ENCODE measurements at regions not wholly inside any gene's neighbourhood (a gene's known extent, or its start where the extent isn't known, plus 50 kb on each side); places are given as distances from the start of the nearest gene placed in this dataset.
A peak's percentile ranks its signal among the peaks of the same experiment; 100 is the strongest.

DNA sequence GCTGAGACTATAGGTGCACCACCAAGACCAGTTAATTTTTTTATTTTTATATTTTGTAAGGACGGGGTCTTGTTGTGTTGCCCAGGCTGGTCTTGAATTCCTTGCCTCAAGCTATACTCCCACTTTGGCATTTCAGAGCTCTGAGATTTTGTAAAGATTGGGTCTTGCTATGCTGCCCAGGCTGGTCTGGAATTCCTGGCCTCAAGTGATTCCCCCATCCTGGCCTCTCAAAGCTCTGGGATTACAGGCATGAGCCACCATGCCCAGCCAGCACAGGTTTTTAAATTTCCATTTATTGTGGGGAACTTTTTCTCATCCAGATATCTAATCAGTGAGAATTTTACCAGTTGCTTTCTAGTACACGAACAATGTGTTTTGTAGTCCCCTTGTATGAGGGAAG is 156.1 kb upstream of the VLDLR start:
- DNase-seq = no peak

DNA sequence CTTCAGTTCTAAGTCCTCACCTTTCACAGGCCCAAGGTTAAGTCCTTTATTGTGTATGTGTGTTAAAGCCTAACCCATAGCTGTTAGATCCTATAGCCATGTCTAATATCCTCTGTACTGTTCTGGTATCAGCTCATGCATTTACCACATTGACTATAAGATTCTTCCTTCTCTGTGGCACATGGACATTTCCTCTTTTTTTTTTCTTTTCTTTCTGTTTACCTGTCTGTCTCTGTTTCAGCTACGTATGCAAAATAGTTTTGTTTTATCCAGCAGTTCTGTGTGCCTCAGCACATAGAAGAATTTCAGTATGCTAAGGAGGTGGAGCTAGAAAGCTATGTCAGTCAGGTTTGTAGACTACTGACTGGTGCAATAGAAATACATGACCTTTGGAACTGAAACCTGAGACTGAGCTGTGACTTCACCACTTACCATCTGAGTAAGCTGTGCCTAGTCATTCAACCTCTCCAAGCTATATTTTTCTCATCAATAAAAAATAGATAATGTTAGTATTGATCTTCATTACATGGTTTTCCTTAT is 155.6 kb upstream of the VLDLR start:
- DNase-seq = peak; percentile 33

DNA sequence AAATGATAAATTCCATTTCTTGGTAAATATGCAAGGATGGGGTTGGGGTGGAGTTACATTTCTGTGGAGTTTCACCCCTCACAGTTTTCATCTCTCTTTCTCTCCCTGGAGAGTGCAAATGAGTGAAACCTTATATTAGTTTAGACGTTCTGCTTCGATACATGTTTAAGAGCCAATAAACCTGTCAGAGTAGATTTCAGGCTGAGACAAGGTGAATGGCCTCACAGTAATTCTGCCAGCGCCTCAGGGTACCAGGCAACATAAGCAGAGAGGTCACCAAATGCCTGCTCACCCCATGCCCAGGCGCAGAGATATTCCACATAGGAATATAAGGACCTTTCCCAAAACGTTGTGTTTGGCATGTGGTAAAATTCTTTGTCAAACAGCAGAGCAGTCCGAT is 154.9 kb upstream of the VLDLR start:
- no peak for DNase-seq

DNA sequence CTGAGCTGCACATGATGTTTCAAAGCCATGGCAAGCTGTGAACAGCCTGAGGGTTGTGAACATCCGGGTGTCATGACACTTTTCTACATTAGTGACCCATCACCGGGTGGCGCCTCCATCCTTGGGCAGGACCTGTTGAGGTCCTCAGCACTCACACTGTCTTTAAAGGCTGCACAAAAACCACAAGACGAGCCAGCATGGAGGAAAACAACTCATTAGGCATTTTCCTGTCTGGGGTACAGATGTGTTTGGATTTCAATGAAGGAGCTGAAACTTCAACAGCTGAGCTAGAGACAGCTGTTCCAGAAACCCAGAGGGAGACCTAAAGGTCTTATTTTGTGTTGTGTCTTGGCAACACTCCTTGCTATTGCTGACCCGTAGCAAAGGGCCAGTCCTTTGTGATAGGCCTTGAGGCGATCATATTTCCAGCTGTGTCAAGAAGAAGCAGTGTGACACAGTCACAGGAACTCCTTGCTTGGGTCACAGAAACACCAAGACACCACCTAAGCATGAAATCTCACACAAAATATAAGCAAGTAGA is 151.8 kb upstream of the VLDLR start:
- peak; percentile 25 for DNase-seq

DNA sequence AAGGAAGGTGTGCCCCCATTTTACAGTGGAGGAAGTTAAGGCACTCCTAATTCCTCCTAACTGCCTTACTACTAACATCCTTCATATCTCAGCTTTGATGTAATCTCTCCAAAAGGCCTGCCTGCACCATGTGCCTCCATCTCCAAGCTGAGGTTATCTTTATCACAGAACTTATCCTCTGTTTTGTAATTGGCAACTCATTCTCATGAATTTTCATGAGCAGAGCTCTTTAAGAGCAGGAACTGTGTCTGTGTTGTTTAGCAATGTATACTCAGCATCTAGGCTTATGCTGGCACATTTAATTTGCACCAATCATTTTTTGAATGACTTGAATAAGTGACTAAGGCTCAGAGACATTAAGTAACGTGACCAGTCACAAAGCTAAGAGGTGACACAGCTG is 147.9 kb upstream of the VLDLR start:
- no peak for DNase-seq

DNA sequence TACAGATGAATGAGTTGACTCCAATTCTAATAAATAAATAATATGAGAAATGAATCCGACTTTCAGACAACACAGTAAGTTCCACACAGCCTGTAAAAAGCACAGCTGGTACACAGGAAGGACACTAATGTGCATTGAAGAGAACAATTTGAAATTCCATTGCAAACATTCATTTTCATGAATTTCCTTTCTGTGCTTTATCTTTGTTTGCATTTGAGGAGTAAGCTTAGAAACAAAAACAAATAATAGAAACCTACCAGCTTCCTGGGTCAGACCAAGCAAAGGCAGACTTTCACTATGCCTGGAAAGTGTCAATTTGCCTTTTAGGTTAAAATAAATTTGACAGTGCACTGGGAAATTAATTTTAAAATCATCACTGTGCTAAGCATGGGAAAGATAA is 143.8 kb upstream of the VLDLR start:
- DNase-seq = no peak

DNA sequence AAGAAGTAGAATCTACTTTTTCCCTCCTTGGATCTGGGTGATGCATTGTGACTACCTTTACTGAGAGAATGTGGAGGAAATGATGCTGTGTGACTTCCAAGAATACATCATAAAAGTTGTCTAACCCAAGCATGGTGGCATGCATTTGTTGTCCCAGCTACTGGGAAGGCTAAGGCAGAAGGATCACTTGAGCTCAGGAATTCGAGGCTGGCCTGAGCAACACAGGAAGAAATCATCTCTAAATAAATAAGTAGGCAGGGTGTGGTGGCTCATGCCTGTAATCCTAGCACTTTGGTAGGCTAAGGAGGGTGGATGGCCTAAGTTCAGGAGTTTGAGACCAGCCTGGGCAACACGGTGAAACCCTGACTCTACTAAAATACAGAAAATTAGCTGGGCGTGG is 143.2 kb upstream of the VLDLR start:
- no peak for DNase-seq

DNA sequence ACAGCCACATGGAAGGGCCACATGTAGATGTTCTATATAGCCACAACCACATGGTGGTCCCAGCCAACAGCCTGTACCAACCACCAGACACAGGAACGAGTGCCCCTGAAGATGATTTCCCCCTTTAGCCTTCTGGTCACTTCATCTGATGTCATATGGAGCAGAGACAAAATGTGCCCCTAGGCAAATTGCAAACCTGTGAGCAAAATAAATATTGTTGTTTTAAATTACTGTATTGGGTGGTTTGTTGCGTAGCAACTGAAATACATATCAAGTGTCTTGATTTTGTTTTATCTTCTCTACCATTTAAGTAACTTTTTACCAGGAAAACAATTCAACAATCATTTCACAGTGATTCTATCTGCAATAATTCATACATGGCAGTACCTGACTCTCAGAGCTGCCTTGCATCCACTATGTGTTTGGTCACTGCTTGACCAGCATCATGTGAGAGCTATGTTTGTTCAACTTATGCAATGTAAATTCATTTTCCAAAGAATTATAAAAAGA is 142.5 kb upstream of the VLDLR start:
- DNase-seq = no peak

DNA sequence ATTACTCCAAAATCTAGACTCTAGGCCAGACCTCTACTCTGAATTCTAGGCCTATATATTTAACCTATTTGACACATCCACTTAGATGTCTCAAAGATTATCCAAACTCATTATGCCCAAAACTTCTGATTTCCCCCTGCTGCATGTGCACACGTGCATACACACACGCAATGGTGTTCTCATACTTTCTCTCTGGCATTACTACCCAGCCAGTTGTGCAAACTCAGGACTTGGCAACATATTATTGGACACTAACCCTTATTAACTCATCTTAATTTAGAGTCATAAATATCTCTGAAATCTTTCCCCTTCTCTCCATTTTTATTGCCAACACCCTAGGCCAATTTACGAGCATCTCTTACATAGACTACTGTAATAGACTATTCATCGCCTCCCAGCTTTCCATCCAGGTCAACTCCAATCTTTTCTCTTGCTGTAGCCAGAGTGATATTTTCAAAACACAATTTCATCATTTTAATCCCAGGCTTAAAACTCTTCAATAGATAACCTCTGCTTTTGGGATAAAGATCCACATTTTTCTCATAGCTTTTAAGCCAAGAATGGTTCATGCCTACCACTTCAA is 141.2 kb upstream of the VLDLR start:
- no peak for DNase-seq

DNA sequence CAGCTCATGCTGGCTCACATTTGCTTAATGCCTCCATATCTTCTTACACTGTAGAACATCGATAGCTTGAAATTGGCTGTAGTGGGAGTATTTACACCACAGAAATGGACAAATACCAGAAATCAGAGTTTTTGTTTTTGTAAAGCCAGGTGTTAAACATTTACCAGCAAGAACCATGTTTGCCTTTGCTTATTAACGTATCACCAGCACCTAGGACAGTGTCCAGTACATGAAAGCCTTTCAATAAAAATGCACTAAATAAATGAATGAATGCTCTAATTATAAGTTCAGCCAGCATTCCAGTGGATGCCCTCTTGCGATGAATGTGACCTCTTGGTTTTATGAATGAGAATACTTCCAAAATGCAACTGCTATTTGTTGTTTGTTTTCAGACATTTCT is 140.4 kb upstream of the VLDLR start:
- no peak for DNase-seq

DNA sequence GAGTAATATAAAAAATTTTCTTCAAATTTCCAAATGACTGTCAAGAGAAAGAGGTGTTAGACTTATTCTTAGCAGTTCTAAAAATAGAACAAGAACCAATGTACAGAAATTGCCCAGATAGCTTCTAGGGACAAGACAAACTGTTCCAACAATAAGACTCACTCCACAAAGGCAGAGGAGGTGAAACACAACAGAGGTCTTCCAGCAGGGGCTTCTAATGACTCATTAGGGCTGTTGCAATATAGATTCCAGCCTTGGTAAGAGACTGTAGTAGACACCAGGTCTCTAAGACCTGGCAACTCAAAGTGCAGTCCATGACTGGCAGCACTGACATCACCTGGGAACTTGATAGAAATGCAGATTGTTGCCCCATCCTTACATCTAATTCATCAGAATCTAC is 134.6 kb upstream of the VLDLR start:
- no peak for DNase-seq

DNA sequence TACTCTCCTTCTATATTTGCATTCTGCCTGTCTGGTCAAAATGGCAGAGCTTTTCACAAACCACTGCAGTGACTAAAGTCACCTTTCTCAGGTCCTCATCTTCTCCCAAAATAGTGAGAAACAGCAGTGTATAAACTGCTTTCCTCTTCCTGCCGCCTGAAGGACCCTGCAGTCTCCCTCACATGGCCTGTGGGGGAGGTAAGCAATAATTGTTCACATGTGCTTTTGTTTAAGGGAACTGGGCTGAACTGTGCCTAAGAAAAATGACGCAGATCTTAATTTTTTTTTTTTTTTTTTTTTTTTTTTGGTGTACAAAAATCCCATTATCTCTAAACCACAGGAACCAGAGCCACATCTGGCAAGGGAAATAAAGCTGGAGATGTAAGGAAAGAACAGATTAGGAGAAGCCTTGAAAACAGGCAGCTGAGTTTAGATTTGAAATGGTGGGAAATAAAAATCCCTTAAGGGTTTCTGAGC is 131.7 kb upstream of the VLDLR start:
- no peak for DNase-seq

DNA sequence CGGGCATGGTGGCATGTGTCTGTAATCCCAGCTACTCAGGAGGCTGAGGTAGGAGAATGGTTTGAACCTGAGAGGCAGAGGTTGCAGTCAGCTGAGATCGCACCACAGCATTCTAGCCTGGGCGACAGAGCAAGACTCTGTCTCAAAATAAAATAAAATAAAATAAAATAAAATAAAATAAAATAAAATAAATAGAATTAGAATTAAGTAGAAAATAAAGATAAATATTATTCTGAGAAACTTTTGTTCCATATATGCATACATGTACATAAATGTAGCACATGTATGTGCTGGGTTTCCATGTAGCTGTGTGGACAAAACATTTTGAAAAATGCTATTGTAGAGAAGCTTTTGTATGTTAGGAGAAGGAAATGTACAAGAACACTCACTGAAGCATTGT is 129.4 kb upstream of the VLDLR start:
- DNase-seq = no peak

DNA sequence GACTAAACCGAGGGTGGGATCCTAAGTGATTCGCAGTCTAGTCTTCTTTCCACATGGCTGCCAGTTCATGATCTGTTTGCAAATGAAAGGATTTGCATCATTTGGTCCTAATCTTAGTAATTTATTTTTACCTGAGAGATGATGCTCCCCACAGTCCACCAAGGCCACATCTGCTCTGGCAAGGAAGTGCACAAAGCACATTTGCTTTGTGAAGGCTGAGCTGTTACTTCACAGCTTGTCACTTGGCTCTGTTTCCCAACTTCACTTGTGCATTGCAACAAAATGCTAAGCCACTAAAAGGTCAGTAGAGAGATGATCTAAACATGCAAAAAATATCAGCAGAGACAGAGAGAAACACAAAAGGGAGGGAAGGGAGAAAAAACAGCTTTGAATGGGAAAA is 128.5 kb upstream of the VLDLR start:
- no peak for DNase-seq

DNA sequence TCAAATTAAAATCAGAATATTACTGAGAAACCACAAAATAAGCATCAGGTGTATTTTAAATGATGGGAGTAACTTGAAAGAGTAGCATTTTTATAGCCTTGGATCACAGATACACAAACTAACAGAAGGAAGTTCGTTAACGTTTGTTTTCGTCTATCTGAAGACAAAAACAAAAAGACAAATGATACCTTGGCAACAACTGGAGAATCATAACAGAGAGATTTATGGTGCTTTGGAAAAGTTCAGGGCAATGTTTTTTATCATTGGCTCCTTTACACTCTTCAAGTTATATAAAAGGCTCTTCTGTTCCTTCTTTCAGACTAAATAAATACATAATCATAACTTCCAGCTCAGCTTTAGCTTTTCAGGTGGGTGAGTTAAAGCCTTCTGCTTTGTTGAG is 128.1 kb upstream of the VLDLR start:
- no peak for DNase-seq

DNA sequence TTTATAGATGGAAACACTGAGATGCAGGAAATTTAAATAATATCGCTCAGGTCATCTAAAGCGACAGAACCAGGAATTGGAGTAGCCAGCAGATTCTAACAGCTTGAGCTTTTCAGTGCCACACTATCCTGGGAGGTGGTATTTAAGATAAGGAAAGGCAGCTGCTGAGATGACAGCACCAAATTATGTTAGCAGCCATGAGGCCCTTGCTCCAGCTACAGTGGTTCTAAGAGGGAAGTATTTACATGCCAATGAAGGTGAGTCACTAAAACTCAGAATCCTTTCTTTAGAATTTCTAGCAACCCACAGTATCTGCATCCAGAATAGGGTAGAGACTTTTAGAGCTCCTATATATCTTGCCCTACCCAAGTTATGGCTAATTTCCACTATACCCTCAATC is 127.0 kb upstream of the VLDLR start:
- DNase-seq = no peak

DNA sequence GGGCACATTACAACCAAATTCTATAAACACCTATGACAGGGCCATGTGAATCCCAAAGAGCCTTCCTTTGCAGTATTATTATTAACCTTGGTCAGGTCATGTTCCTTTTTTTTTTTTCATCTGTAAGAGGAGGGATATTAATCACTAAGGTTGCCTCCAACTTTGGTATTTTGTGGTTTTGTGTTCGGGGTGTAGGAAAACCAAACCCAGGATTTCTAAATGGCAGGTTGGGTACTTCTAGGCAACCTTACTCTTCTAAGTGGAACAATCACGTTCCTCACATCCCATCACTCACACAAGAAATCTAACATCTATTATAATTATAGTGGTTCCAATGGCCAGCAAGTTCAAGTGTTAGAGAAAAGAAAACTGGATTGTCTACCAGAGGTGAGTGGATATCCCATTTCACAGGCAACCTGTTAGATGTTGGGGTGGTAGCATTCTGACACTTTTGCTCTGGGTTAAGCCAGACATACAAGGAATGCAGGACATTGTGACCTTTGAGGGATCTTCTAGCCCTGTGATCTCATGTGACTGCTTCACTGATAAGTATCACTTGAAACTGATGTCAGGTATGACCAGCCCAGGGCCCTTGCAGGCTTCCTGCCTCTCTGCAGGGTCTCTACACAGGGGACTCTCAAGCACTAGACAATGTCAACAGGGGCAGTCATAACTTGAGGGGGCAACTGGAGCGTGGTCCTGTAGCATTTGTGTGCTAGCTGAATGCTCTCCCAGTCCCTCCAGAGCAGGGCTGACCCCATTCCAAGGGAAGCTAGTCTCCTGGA is 126.2 kb upstream of the VLDLR start:
- DNase-seq = no peak

DNA sequence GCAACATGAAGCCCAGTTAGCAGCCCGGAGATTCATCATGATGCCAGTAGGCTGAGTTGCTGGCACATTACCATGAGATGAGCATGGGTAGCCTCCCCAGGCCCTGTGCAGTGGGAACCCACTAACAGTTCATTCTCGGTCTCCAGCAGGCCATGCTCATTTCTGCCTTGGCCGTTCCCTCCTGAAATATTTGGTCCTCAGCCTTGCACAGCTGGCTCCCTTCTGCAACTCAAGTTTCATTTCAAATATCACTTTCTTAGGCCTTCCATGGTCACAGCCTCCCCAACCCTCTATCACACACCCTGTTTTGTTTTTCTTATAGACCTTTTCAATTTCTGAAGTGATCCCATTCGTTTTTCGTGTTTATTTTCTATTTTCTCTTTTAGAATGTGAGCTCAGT is 125.4 kb upstream of the VLDLR start:
- DNase-seq = no peak

DNA sequence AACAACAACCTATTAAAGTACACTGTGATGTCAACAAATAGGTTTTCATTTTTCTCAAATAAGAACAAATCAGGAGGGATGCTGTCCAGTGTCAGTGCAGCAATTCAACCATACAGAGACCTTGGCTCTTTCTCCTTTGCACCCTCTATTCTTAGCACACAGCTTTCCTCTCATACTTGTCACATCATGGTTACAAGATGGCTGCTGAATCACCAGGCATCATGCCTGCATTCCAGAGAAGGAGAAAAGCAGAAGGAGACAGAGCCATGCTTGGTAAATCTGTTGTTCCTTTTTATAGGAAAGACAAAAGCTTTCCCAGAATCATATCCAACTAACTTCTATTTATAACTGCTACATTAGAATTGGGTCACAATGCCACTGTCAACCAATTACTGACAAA is 124.7 kb upstream of the VLDLR start:
- DNase-seq = no peak

DNA sequence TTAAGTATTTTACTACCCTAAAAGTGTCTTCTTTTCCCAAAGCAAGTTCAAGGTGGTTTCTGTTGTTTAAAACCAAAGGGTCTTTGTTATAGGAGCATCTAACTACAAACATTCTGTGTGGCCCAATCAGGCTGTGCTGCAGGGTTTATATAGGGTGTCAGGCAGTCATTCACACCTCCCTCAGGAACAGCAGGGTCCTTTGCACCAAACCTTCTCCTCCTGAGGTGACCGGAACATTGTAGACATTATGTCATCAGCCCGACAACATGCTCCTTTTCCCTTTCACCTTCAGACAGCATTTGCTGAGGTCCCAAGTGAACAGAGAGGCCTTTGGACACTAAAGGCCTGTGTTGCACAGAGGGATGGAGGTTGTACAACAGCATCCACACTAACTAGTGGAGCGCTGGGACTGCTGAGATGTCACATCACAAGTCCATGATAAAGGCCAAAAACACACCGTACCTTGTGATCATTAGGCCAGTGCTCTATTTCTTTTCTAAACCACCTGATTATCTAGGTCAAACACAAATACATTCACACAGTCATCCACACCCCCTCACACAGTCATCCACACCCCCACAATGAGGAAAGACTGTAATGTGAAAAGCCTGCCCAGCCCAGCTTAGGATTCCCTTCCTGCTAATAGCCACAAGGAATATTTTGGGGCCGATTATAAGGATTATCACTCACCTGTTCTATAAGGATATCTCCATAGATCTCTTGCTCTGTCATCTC is 123.8 kb upstream of the VLDLR start:
- DNase-seq = no peak

DNA sequence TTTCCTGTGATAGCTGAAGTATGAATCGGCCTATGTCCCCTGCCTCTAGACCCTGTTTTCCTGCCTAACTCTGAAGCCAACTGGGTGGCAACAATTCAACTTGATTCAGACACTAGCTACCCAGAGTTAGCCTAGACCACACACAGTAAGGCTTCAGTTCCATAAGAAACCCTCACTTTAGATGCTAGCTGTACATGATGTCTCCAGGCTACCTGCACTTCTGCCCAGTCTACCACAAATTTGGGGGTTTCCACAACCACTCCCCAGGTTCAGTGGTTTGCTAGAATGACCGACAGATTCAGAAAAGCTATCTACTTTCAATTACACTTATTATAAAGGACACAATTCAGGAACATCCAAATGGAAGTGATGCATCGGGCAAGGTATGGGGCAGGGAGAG is 119.4 kb upstream of the VLDLR start:
- DNase-seq = no peak

DNA sequence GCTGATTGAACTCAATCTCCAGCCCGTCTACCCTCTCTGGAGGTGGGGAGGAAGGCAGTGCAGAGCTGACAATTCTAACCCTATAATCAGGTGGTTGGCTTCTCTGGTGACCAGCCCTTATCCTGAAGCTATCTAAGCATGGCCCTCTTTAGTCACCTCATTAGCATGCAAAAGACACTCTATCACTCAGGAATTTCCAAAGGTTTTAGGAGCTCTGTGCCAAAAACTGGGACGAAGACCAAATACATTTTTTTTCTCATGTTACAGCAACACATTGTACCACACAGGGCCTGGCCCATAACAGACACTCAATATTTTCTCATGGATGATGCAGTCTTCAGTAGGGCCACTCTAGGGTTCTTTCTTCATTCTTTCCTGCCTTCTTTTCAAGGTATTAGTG is 118.8 kb upstream of the VLDLR start:
- DNase-seq = no peak

DNA sequence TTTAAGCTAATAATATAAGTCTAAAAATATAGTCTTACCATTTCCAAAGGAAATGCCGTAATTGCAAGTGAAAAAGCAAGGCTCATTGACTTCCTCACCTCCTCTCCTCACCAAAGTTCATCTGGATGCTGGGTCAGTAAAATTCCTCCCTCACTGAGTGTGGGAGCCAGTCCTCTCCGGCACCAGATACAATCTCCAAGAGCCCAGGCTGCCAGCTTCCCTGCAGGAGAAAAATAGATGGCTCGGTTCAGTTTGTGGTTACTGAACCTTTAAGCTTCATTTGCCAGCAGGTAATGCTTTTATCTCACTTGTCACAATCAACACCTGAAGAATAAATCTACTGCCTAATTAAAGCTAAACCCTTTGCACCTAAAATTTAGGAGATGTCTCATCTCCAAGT is 115.3 kb upstream of the VLDLR start:
- DNase-seq = no peak

DNA sequence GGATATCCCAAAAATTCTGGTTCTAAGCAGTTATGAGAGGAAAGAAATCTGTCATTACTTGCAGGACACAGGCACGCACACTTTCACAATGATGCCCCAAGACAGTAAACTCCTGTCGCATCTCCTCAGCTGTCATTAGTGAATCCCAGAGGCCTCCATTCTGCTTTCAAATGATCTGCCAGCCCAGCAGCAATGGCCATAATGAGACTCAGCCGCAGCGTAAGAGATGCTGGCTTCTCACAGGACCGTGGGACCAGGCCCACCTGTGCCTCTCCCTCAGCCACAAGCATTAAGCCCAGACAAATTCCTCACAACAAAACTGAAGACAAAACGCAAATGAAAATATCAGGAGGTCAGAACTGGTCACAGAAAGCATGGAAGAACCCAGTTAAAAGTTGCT is 98.0 kb upstream of the VLDLR start:
- no peak for DNase-seq
